Inflammatory macrophage treated with lipopolysaccharide for 4 hours (primary cell): ENCODE measurements at regions not wholly inside any gene's neighbourhood (a gene's known extent, or its start where the extent isn't known, plus 50 kb on each side); places are given as distances from the start of the nearest gene placed in this dataset.

Source experiments
- DNase-seq: peaks from one replicate; pipeline ENCODE4 v3.0.0-alpha.2; 2020

DNA sequence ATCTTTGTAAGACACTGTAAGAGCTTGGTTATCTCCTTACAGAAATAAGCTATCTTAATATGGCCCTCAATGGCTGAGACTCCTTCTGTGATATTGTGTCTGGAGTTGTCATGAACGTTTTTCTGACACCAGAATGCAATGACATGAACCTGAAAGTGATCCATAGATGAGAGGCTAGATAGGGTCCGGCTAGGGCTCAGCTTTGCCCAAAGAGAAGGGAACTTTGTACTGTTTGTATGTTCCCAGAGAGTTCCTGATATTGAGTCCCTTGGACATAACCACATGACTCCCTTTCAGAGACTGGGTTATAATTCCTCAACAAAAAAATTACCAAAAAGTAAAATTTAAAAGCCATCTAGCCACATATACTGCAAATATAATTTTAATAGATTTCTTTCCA, 575.8 kb upstream of the CLINT1 start:
- DNase-seq: no peak

DNA sequence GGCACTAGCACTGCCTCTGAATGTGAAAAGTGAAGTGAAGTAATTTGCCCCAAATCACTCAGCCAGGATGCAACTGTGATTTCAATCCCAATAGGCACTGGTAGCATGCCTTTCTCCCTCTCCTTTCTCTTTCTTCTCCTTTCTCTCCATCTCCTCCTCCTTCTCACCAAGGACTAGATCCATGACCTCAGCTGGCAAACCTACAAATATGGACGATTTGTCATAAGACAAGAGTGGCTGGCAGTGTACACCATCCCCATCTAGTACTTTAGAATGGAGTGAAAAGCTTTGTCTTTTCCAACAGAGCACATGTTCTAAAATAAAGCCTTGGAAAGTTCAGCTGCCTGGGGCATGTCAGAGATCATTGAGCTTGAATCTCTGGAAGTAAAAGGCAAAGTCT, 574.7 kb upstream of the CLINT1 start:
- DNase-seq: no peak

DNA sequence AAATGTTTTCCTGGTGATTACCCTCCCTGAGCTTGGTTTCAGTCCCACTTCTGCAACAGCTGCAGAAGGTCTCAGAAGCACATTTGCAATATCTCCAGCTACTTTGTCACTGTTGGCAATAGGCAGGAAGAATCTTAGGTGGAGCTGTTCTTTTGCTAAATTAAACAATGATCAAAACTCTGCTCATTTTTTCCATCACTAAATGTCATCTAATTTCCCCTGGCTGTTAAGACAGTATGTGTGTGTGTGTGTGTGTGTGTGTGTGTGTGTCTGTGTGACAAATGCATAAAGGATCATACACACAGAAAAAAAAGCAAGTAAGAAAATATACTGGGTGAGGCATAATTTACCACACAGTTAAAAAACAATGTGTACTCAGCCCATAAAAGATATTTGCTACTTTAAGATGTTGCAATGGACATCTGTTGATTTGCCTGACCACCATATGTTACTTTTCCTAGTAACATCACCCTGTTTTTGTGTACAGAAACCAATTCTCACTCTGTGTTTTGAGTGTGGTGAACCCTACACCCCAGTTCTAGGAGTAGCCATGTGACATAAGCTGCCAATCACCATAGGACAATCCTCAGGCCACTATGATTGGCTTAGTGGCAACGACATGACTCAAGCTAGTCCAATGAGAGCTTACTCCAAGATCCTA, 572.6 kb upstream of the CLINT1 start:
- no peak for DNase-seq

DNA sequence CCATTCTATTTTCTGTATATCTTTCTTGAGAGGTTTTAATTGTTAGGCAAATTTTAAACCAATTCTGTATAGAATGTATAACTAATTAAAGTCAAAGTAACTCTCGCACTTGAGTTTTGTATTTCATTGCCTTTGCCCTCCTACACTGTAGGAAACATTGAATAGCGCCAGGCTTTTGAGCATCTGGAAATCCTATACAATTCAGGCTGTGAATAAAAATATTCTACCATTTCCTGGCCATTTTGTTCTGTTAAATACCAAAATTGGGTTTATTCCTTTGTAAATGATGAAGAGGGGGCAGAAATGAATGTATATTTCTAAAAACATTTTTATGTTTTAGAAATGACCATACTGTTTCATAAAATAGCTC, 571.8 kb upstream of the CLINT1 start:
- DNase-seq: no peak

DNA sequence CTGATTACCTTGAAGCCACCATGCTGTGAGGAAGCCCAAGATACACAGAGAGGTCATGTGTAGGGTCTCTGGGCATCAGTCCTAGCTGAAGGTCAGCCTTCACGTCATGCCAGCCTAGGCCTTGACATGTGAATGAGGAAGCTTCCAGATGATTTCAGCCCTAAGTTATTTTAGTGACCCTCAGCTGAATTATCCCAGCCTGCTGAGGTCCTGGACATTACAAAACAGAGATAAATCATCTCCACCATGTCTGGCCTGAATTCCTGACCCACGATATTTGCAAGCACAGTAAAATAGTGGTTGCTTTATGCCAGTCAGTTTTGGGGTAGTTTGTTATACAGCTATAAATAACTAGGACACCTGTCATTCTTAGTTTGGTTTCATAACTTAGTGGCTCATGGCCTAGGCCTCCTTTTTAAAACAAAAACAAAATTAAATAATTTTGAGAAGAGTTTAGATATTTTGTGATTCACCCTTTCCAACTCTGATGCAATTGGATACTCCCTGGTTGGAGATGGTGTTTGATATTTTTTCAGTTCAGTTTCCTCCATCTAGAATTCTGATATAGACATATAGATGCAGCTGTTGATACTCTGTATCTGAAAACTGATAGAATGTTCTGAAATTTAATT, 571.3 kb upstream of the CLINT1 start:
- no peak for DNase-seq

DNA sequence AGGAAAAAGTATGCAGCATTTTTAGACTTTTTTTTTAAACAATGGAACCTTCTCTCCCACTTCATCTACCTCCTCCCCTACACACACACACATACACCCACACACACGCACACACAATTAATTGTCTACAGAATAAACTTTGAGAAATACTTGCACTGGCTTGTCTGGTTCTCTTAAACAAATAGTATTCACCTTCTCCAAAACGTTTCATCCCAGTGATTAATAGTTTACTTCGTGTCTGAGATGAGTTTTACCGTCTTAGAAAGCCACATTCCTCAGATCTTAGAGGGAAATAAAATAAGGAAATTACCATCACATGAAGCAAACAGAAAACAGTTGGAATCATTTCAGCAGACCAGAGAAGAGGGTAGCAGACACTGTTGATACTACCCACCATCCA, 570.6 kb upstream of the CLINT1 start:
- no peak for DNase-seq

DNA sequence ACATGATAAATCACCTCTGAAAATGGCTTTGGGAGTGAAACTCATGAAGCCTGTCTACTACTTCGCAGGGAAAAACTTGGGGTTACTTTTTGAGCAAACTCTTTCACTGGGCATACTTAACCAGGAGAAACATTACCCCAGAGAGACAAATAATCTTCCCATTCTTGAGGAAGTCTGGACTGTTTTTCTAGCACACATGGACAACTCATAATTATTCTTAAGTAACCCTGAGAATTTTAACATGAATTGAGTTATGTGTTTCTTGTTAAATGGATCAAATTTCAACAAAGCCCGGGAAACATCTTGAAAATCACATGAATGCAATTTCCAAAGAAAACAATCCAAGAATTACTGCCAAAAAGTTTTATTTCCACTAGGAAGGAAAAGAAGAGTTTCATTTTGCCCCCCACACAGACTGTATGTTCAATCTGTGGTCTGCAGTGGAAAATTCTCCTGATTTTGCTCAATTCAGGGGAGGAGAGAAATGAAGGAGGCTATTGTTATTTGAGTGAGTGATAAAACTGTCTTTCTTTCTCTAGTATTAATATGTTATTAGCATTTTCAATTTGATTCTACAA, 564.8 kb upstream of the CLINT1 start:
- DNase-seq: no peak

DNA sequence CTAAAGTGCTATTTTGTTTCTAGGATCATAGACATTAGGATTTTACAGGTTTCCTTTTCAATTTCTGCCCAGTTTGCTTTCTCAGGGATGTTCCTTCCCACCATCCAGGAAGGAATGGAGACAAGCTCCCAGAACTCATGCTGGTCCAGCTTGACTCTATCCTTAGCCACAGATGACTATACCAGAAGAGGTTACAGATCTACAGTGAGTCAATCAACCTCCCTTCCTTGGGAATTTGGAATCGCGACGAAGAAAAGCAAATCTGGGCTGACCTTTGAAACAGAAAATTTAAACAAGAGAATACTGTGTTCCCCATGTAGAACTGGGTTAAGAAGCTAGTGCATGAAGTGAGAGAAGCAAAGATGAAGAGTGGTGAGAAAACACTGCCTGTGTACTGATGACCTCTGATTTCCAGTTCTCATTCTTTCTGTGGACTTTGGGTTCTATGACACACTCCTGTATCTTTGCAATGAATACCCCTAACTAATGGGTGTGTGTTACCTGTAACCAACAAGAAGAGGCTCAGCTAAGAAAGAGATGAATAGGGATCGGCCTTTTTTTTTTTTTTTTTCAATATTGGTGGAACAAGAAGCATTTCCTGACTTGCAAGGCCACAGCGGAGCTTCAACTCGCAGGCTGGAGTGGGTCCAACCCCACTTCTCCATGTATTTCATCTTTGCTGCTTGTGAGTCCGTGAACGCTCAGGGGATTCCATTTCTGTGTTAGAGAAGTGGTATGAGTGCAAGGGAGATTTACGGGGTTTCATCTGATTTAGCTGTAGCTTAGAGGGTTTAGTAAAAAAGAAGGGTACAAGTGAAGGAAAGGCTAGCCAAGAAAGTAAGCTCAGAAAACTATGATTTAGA, 563.9 kb upstream of the CLINT1 start:
- no peak for DNase-seq

DNA sequence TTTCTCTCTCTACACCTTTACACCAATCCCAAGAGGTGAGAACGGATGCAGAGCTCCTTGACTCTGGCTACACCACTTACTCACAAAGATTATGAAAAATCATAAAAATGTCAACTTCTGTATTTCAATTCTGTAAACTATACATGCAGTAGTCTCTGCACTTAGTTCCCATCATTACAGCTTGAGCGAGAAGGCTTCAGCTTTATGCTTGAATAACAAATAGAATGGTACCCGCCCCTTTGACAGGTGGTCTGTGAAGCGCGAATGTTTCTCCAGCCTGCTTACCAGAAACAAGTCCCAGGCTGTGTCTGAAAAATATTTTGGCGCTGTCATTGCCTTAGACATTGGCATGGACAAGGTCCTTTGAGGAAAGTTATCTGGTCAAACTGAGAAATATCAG, 562.4 kb upstream of the CLINT1 start:
- DNase-seq: no peak

DNA sequence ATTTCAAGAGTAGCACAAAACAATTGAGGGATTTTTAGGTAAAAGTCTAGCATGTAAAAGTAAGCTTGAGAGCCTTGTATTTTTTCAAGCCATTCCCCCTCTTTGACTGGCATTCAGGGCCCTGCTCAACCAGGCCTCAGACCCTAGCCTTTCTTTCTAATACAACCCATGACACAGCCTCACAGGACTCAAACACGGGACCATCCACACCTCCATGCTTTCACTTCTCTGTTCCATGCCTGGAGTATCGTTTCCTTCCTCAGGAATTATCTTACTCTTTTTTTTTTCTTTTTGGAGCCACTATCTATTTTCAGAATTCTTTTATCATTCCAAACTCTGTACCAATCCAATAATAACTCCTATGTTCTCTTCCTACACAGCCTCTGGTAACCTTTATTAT, 560.2 kb upstream of the CLINT1 start:
- DNase-seq: peak; percentile 58

DNA sequence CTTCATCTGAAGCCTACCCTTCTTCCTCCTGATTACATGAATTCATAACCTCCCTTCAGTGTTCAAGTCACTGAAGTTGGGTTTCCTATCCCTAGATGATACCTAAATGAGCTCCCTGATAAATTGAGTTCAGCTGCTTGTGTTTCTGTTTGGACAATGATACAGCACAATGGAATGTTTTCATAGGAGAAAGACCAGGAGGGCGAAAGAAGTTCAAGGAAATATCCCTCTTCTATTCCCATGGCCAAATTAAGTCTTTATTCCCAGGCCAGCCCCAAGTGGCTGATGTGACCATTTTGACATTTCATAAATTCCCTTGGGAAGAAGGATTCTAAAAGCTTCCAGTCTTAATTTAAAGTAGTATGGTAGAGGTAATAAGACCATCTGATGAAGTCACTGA, 555.8 kb upstream of the CLINT1 start:
- no peak for DNase-seq

DNA sequence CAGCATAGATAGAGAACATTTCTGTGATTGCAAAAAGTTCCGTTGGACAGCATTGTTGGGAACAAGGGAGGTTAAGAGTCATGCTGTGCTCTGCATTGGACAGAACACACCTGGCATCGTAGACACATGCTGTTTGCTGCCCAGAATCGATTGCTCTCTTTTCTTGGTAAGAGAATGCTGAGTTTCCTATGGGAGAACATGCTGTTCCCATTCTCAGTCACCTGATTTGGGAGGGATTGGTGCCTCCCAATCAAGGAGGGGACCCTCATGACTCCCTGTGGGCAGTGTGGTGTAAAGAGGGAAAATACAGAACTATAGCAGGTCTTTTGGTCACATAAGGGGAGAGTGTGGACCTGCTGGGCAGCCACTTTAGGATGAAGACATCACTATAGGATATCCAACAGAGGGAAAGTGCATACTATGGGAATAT, 555.4 kb upstream of the CLINT1 start:
- no peak for DNase-seq

DNA sequence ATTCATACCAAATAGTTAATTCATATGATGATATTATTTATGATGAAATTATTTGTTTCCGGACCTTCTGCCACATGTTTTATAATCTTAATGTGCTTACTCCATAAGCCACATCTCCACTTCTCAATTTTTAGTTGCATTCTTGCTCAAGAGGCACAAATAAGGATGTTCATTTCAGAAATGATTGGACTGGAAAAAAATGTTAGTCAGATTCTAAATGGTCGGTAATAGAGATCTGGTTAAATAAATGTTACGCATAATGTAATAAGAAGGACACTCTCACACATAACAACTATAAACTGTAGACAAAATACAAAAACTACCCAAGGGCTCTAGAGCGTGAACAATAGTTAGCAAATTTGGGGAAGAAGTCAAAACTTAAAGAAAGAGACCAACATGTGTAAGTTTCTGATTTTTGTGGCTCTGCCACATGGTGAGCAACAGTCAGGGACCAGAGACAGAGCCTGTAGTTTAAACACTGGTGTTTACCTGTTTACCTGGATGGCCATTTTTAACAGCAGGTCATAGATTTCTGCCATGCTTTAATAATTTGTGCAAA, 554.3 kb upstream of the CLINT1 start:
- peak; percentile 92 for DNase-seq

DNA sequence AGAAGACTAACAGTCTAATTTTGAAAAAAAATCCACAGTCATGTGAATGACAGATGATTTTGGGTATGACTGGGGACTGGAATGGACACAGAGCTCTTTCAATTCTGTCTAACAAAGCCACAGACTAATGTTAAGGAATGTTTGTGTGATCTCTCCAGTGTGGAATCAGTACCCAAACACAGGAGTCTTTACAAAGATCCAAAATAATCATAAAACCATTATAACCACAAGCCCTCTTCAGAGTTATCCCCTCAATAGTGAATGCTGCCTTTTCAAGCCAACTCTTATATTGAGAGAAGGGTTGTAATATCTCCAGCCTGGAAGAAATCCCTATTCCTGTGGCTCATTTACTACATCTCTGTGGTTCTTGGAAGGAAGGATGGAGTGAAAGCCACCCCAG, 552.0 kb upstream of the CLINT1 start:
- DNase-seq: peak; percentile 24

DNA sequence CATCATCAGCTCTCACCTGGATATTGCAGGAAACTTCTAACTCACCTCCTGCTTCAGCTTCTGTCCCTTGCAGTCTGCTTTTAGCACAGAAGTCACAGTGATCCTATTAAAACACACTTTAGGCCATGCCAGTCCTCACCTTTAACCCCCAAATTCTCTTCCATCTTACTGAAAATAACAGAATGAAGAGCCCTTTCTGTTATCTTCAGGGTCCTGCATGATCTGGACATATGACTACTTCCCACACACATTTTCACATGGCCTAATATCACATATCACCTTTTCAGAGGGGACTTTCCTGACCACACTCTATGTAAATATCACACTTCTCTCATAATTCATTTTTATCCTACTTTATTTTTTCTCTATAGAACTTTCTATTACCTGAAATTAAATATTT, 550.6 kb upstream of the CLINT1 start:
- no peak for DNase-seq

DNA sequence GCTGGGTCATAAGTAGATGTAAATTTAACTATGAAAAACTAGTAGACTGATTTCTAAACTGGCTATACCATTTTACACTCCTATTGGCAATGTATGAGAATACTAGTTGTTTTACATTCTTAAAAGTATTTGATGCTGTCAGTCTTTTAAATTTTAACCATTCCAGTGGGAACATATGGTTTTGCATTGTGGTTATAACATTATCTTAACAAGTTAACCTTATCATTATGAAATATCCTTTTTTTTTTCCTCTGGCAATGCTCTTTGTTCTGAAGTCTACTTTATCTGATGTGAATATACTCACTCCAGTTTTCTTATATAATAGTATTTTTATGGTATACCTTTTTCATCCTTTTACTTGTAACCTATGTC, 548.9 kb upstream of the CLINT1 start:
- no peak for DNase-seq

DNA sequence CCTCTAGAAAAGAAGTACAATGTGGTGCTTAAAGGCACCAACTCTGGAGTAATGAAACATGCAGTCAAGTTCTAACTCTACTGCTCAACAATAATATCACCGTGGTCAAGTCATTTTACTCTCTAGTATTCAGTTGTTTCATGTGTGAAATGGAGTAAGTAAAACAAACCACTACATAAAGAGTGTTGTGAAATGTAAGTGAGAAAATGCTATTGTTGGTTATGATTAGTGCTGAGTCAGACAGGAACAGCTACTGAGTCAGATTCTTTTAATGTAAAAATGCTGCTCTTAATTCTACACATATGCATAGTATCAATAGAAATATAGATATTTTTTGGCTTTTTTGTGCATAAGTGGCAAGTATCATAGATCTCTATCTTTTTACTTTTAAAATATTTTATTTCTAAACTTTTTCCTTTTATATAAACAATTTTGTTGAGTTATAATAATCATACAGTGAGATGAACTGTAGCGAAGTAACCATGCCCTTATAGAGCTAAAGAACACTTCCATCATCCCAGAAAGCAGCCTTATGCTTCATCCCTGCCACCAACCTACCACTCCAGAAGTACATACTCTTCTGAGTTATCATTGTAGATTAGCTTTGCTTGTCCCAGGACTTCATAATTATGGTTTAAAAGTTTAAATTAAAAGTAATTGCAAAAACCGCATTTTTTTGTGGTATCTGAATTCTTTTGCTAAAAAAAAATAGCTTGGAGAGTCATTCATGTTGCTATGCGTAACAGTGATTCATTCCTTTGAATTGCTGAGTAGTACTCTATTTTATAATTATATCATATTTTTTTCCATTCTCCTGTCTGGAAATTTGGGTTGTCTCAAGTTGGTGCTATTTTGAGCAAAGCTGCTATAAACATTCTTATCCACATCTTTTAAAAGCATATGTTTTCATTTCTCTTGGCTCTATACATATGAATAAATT, 548.2 kb upstream of the CLINT1 start:
- DNase-seq: peak; percentile 81

DNA sequence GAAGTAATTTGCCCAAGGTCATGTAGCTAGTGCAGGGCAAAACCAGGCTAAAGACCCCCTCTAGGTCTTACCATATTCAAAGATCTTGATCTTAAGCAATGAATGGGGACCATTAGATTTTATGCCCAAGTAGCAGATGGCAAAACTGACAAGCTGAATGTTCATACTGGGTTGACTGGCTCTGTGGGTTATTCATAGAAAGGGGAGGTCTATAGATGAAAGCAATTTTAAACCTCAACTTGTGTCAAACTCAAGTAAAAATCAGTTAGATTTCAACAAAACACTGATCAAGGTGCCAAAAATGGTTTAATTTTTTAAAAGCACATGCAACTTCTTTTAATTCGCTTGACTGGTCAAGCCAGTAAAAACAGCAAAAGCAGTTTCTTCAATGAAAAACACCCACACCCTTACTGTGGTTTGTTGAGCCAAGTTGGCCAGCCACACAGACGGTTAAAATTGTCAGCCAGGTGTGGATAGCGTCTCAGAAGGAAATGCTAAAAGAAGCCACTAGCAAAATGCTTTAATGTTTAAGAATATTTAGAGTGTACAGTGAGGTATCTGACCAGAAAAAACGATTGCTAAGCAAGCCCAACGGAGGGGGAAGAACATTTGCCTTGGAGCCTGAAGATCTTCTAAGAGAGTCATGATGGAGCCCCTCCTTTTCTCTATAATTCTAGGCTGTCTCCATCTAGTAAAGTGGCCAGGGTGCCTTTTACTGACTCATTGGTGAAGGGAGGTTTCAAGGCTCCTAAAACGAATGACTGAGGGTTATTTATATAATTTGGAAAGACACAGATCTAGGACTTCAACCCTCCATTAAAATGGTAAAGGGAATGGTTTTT, 539.6 kb upstream of the CLINT1 start:
- no peak for DNase-seq

DNA sequence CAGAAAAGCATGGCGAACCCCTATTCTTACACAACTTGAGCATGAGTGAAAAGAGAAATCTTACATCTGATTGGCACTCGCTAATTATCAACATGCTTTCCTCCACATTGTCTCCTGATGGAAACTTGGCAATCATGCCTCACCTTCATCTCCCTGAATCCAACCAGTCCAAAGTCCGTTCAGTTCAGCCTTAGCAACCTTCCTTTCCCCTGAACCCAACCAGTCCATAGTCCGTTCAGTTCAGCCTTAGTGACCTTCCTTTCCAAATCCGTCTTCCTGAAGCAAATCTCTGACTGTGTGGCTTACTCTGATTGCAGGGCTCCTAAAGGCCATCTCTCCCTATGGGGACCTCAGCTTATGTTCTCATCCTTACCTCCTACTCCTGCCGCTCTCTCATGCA, 538.3 kb upstream of the CLINT1 start:
- DNase-seq: no peak

DNA sequence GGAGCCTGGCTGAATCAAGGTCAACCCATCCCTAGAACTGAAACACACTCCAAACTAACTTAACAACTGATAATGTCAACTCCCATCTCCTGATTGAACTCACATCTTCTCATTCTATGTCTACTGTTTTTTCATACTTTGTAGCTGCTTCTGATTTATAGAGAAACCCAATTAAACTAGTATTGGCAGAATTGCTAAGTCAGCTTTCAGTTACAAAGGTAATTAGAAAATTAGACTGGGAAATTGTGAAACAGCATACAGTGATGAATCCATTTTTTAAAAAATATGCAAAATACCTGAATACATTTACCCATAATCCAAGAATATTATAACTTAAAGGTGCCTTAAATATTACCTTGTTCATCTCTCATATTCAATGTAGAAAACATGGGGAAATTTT, 535.2 kb upstream of the CLINT1 start:
- no peak for DNase-seq

DNA sequence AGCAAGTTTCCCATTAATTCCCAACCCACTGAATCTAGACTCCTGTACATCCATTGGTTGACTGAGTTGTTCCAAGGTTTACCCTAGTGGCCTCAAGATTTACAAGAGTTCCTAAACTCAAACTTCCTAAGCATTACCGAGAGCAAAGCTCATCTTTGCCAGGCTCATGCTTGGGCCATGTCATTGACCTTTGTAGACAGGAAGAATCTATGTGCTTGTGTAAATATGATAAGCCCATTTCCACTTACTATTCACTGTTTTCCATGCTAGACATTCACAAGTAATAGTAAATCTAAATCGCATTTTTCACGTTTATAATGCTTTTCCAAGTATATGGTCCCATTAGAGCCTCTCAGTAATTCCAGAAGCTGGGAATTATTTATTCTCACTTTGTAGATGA, 534.5 kb upstream of the CLINT1 start:
- no peak for DNase-seq
